ENCODE measurements at regions not wholly inside any gene's neighbourhood (a gene's known extent, or its start where the extent isn't known, plus 50 kb on each side); places are given as distances from the start of the nearest gene placed in this dataset.

- TF ChIP-seq, protein P1, sequence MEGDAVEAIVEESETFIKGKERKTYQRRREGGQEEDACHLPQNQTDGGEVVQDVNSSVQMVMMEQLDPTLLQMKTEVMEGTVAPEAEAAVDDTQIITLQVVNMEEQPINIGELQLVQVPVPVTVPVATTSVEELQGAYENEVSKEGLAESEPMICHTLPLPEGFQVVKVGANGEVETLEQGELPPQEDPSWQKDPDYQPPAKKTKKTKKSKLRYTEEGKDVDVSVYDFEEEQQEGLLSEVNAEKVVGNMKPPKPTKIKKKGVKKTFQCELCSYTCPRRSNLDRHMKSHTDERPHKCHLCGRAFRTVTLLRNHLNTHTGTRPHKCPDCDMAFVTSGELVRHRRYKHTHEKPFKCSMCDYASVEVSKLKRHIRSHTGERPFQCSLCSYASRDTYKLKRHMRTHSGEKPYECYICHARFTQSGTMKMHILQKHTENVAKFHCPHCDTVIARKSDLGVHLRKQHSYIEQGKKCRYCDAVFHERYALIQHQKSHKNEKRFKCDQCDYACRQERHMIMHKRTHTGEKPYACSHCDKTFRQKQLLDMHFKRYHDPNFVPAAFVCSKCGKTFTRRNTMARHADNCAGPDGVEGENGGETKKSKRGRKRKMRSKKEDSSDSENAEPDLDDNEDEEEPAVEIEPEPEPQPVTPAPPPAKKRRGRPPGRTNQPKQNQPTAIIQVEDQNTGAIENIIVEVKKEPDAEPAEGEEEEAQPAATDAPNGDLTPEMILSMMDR (IDR thresholded peaks at IDR 0.05; ENCODE audit: low read depth, low read length, poor library complexity, severe bottlenecking) = no peak
- TF ChIP-seq EZH2phosphoT487 (IDR thresholded peaks at IDR 0.05; ENCODE audit: borderline replicate concordance, low read length) = no peak
Measured at GRCh38 chr2:2706306-2706705, 375.2 kb upstream of the MYT1L start.

Measured in DOHH2 (cell line).